Endodermal cell (in vitro differentiated cells): ENCODE measurements at regions not wholly inside any gene's neighbourhood (a gene's known extent, or its start where the extent isn't known, plus 50 kb on each side); places are given as distances from the start of the nearest gene placed in this dataset.
"Not testable (repeated sequence)": the region's sequence is repeated elsewhere in the genome, so short reads cannot be mapped to it uniquely, and the experiment has no call there.

Experiments used
- DNase-seq: peaks from one replicate; pipeline ENCODE4 v3.0.0-alpha.2; 2017
- H3K27ac ChIP-seq: 2 replicates; pipeline ENCODE4 v1.5.1; 2013; ENCODE audit warnings: mild to moderate bottlenecking, low read depth, low read length, moderate library complexity
- H3K27me3 ChIP-seq: 2 replicates; pipeline ENCODE4 v1.6.1; 2013; ENCODE audit warnings: mild to moderate bottlenecking, low read length, moderate library complexity; ENCODE audit not compliant: insufficient read depth, control insufficient read depth, poor library complexity, severe bottlenecking
- H3K36me3 ChIP-seq: 2 replicates; pipeline ENCODE4 v1.7.0; 2013; ENCODE audit warnings: mild to moderate bottlenecking, low read length, moderate library complexity; ENCODE audit not compliant: control insufficient read depth, insufficient read depth
- H3K4me1 ChIP-seq: one replicate; pipeline ENCODE4 v1.7.0; 2013; ENCODE audit warnings: low read length; ENCODE audit not compliant: control insufficient read depth, insufficient read depth
- H3K4me3 ChIP-seq: 2 replicates; pipeline ENCODE4 v1.5.1; 2013; ENCODE audit warnings: mild to moderate bottlenecking, low read length, moderate library complexity
- H3K9ac ChIP-seq: 2 replicates; pipeline ENCODE4 v1.6.1; 2013; ENCODE audit warnings: mild to moderate bottlenecking, low read length, moderate library complexity; ENCODE audit not compliant: poor library complexity, severe bottlenecking; ENCODE audit errors: extremely low read depth
- H3K9me3 ChIP-seq: 2 replicates; pipeline ENCODE4 v1.6.1; 2013; ENCODE audit warnings: mild to moderate bottlenecking, low read length, moderate library complexity; ENCODE audit not compliant: control insufficient read depth
- H3K27ac Mint-ChIP-seq: 2 replicates; pipeline ENCODE4 v1.8.0; 2020; ENCODE audit warnings: mixed read lengths
- H3K27me3 Mint-ChIP-seq: 2 replicates; pipeline ENCODE4 v1.8.0; 2021; ENCODE audit warnings: mild to moderate bottlenecking, mixed read lengths; ENCODE audit not compliant: insufficient read depth
- H3K36me3 Mint-ChIP-seq: 2 replicates; pipeline ENCODE4 v1.8.0; 2020; ENCODE audit warnings: low read depth, mixed read lengths
- H3K4me1 Mint-ChIP-seq: 2 replicates; pipeline ENCODE4 v1.8.0; 2020; ENCODE audit warnings: mixed read lengths
- H3K4me3 Mint-ChIP-seq: 2 replicates; pipeline ENCODE4 v1.8.0; 2020; ENCODE audit warnings: mild to moderate bottlenecking, moderate library complexity, mixed read lengths
- H3K9me3 Mint-ChIP-seq: 2 replicates; pipeline ENCODE4 v1.8.0; 2020; ENCODE audit warnings: mild to moderate bottlenecking, mixed read lengths
- CTCF ChIP-seq: fragments of 200-600 bp; sonication (generic); conservative IDR thresholded peaks from 2 replicates; pipeline ENCODE4 v1.5.0; 2021; ENCODE audit warnings: antibody characterized with exemption, mild to moderate bottlenecking
- WGBS, 2 experiments: methylation state at CpG; one replicate each; pipeline versions ENCODE4 v1.1.5 to v1.1.7; 2013; ENCODE audit warnings: missing lambda C conversion rate in 2 of 2, mixed read lengths in 1 of 2; ENCODE audit not compliant: insufficient coverage in 1 of 2, insufficient read length in 1 of 2; 5-methylcytosine and 5-hydroxymethylcytosine counted together

DNA sequence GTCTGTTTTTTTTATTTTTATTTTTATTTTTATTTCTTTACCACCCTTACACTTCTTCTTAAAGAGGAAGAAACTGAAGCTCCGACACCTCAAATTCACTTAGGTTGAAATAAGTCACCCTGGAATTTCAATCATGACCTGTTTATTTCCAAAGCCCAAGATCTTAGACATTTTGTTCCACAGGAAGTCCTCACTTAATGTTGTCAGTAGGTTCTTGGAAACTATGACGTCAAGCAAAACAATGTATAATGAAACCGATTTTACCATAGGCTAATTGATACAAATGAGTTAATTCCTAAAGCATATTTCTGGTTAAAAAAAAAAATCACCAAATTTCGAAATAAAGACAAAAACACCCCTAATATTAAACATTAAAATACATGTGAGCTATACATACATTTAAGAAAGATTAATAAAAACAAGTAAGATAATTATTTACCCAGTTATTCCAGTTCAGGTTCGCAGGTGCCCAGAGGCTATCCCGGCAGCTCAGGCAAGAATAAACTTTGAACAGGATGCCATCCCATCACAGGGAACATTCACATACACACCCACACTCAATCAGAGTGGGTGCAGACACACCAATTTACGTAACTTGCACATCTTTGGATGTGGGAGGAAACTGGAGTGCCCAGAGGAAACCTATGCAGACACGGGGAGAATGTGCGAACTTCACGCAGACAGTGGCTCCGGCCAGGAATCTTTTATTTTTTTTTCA lies 391.0 kb downstream of the RAP2B start:
- Mint-ChIP-seq H3K27me3 (no peaks in the 10 kb centered on the region), H3K4me3 (no peak overlapping the region), H3K4me1 (no peaks in the 10 kb centered on the region), H3K36me3 (no peaks in the 10 kb centered on the region), H3K27ac (no peak overlapping the region), H3K9me3 (peaks cover 7% of the 10 kb centered on the region)
- Histone ChIP-seq H3K27ac (no peak overlapping the region), H3K36me3 (no peaks in the 10 kb centered on the region), H3K4me1 (no peaks in the 10 kb centered on the region), H3K9me3 (no peaks in the 10 kb centered on the region), H3K27me3 (no peaks in the 10 kb centered on the region), H3K9ac (no peak overlapping the region), H3K4me3 (no peak overlapping the region)
- no peak for TF ChIP-seq CTCF
- no peak for DNase-seq
- WGBS, 2 experiments: 87 to 91% methylated on average over 4 to 10 of the region's 11 CpGs

DNA sequence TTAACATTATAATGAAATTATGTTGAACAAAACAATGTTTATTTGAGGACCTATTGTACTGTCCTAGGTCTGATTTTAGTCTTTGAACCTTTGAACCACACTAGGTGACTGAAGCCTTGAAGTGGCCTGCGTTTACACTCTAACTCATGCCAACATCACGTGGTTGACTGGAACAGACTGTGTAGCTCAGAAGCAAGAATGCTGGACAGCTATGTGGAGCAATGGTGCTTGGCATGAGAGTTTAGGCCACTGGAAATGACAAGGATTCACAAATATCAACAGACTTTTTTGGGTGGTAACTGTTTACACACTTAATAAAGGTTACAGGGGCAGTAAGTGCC lies 391.5 kb downstream of the RAP2B start:
- Histone ChIP-seq H3K4me1 (no peaks in the 10 kb centered on the region), H3K36me3 (no peaks in the 10 kb centered on the region), H3K9me3 (no peaks in the 10 kb centered on the region), H3K27ac (no peak overlapping the region), H3K27me3 (no peaks in the 10 kb centered on the region), H3K9ac (no peak overlapping the region), H3K4me3 (no peak overlapping the region)
- Mint-ChIP-seq H3K4me3 (no peak overlapping the region), H3K4me1 (no peaks in the 10 kb centered on the region), H3K27me3 (no peaks in the 10 kb centered on the region), H3K36me3 (no peaks in the 10 kb centered on the region), H3K9me3 (peaks cover 12% of the 10 kb centered on the region), H3K27ac (no peak overlapping the region)
- 91 to 100% methylated on average over 2 of the region's 2 CpGs for WGBS, 2 experiments
- no peak for TF ChIP-seq CTCF
- no peak for DNase-seq

DNA sequence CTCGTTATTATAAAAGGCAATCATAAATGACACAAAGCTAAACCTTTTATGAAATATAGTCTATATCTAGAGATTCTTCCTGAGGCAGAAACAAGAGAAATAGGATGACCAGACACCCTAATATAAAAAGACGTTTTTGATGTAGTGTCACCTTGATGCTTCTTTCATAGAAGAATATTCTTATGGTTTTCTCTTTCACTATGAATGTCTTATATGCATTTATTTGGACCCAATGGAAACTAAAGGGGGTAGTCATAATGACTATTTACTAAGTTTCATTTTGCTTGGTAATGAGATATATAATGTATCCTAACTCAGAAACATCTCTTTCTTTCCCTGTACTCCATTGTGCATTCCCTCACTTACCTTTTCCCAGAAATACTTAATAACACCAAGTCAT lies 393.9 kb downstream of the RAP2B start:
- no peaks in the 10 kb centered on the region for H3K36me3 ChIP-seq
- TF ChIP-seq CTCF: no peak
- Mint-ChIP-seq H3K27ac (no peak overlapping the region), H3K4me3 (no peak overlapping the region), H3K27me3 (no peaks in the 10 kb centered on the region), H3K36me3 (no peaks in the 10 kb centered on the region), H3K9me3 (peaks cover 31% of the 10 kb centered on the region), H3K4me1 (no peaks in the 10 kb centered on the region)
- H3K27me3 ChIP-seq: no peaks in the 10 kb centered on the region
- H3K9ac ChIP-seq: no peak overlapping the region
- DNase-seq: no peak
- WGBS, 2 experiments: 80% methylated on average over 2 of the region's 2 CpGs; no CpG with 5 or more reads in 1 of the 2 experiments
- H3K4me3 ChIP-seq: no peak overlapping the region
- H3K27ac ChIP-seq: no peak overlapping the region
- H3K9me3 ChIP-seq: peaks cover 10% of the 10 kb centered on the region
- no peaks in the 10 kb centered on the region for H3K4me1 ChIP-seq

- H3K9me3 Mint-ChIP-seq: peaks cover 57% of the 10 kb centered on the region
- H3K36me3 Mint-ChIP-seq, DNase-seq, H3K9ac ChIP-seq, H3K27ac ChIP-seq, H3K4me3 Mint-ChIP-seq, H3K27me3 ChIP-seq, H3K27me3 Mint-ChIP-seq, H3K4me1 Mint-ChIP-seq, H3K27ac Mint-ChIP-seq, H3K4me1 ChIP-seq, H3K36me3 ChIP-seq, H3K4me3 ChIP-seq: not testable (repeated sequence)
- peaks cover 21% of the 10 kb centered on the region for H3K9me3 ChIP-seq
- 88 to 93% methylated on average over 1 of the region's 1 CpG for WGBS, 2 experiments
These were observed 397.3 kb downstream of the RAP2B start for GRCh38 chr3:153559366-153559765.
